ENCODE measurements at regions not wholly inside any gene's neighbourhood (a gene's known extent, or its start where the extent isn't known, plus 50 kb on each side); places are given as distances from the start of the nearest gene placed in this dataset.
A peak's percentile ranks its signal among the peaks of the same experiment; 100 is the strongest.
"Not testable (repeated sequence)": the region's sequence is repeated elsewhere in the genome, so short reads cannot be mapped to it uniquely, and the experiment has no call there.

GRCh38 chr20:55031971-55032370 is 556.6 kb downstream of the DOK5 start:
- no peak for DNase-seq

DNA sequence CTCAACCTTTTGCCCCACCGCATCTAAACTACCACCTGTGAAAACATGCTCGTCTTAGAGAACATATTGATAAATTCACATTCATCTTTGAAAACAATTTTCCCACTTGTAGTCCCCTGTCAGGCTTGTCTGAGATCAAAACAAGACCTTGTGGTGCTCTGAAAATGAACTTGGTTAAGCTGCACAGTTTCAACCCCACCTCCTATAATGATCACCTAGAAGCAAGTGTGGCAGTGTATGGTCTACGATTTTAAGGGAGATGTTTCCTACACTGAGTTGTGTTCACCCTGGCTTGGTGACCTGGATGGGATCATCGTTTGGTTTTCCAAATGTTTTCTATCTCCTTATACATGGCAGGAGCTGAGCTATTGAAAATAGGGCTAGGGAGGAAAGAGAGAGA is 539.4 kb downstream of the DOK5 start:
- DNase-seq, result no peak

GRCh38 chr20:55010761-55011160 is 535.4 kb downstream of the DOK5 start:
- no peak for DNase-seq

- DNase-seq, result peak; percentile 93
These were observed 533.7 kb downstream of the DOK5 start for GRCh38 chr20:55009066-55009465.

- peak; percentile 34 for DNase-seq
These were observed 528.7 kb downstream of the DOK5 start for GRCh38 chr20:55004044-55004443.

DNA sequence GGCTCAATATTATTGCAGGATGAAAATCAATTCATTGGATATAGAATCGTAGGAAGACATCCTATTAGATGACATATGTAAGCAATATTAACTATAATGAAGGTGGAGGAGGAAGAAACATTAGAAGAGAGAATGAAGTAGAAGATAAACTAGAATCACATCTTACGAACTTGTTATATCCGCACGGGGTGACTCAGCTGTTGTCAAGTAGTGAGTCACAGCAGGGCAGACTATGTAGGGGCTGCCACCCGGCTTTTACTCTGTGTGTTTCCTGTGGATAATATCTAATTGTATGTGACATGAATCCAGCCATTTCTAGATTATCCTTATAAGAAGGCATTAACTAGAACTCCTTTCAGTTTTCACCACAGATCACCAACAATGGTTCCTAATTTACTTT is 520.2 kb downstream of the DOK5 start:
- DNase-seq, result no peak

GRCh38 chr20:54995011-54995410 is 519.6 kb downstream of the DOK5 start:
- no peak for DNase-seq

- DNase-seq, result no peak
These were observed 509.7 kb downstream of the DOK5 start for GRCh38 chr20:54985091-54985490.

DNA sequence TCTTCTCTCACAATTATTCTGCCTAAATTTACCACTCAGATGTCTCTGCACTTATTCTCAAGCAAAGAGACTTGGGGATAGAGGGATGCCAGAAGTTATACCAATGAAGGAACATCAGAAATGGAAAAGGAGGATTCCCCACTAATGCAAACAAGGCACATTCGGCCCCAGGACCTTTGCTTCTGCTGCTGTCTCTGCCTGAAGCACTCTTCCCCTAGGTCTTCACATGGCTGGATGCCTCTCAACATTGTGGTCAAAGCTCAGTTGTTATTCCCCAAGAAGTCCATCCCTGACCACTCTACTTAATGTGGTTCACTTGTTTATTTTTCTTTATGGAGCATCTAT is 508.7 kb downstream of the DOK5 start:
- no peak for DNase-seq

GRCh38 chr20:54983394-54984103 is 508.2 kb downstream of the DOK5 start:
- DNase-seq, result not testable (repeated sequence)

GRCh38 chr20:54981175-54981574 is 505.8 kb downstream of the DOK5 start:
- DNase-seq, result no peak

GRCh38 chr20:54980103-54980960 is 504.9 kb downstream of the DOK5 start:
- DNase-seq, result peak; percentile 29

GRCh38 chr20:54950304-54950703 is 474.9 kb downstream of the DOK5 start:
- no peak for DNase-seq

DNA sequence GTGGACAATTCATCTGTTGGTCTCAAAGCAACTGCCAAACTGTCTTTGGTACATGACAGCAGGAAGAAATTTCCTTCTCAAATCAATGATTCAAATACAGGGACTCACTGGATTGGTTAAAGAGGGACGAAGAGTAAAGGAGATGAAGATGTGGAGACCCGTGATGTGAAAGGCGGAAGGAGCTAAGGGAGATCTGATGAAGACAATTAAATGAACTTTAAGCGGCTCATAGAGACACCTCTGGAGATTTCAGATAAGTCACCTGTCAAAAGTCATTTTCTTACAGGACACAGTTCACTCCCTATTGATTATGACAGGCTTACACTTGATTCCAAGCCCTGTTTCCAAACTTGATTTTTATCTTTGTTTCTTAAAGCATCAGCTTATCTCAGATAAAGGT is 466.3 kb downstream of the DOK5 start:
- DNase-seq, result no peak

GRCh38 chr20:54940522-54940921 is 465.1 kb downstream of the DOK5 start:
- DNase-seq, result no peak

DNA sequence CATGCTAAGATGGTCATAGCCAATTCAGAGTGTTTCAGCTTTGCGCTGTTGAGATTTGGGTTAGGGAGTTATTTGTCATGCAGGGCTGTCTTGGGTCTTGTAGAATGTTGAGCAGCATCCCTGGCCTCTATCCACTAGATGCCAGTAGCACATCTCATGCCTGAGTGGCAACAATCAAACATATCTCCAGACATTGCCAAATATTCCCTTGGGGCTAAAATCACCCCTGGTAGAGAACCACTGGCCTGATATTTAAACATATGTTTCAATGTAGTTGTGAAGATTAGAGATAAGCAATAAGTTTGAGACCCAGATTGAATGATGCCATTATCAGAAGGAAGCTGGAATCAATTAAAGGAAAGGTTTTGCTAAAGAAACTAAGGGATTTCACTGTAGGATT is 463.3 kb downstream of the DOK5 start:
- no peak for DNase-seq

- no peak for DNase-seq
These were observed 458.0 kb downstream of the DOK5 start for GRCh38 chr20:54933212-54933904.

DNA sequence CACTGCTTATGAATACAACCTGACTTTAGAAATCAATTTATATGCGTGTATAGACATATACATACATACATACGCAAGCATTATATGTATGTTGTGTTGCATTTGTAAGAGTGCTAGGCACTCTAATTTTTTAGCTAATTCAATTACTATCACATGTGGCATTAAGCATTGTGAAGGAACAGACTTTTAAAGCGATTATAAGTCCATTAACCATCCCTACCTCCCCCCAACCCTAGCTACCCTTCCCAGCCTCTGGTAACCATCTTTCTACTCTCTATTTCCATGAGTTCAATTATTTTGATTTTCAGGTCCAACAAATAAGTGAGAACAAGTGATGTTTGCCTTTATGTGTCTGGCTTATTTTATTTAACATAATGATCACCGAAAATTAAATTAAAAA is 453.8 kb downstream of the DOK5 start:
- no peak for DNase-seq

DNA sequence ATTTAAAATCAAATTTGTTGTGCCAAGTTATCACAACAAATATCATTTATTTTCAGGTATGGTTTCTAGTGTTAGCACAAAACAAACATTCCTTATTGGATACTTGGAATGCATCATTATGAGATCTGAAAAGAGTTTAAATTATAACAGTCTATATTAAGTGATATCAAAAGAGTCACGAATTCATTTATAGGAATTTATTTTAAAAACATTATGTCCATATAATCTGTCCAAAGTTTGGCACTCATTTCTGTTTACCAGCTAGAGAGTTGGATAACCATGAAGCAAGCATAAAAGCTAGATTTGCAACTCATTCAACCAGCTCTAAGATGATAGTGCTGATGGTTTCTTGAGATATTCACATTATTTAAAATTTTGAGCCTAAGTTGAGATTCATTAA is 453.2 kb downstream of the DOK5 start:
- DNase-seq, result no peak

- no peak for DNase-seq
These were observed 447.2 kb downstream of the DOK5 start for GRCh38 chr20:54922636-54923035.

DNA sequence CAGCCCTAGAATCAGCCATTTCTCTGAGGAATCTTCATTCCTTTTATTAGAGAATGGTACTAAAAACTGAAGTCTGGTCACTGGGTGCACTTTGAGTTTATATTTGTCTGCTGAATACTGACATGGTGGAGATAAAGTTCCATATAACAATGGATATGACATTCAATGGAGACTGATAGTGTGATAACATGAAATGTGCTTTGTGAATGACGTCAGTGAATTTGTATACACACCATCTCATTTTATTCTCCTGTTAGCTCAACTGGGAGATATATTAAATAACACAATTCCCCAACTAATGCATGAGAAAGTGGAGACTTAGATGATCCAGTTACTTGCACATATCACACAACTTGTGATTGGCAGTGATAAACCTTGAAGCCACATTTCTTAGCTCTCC is 446.7 kb downstream of the DOK5 start:
- no peak for DNase-seq

- no peak for DNase-seq
These were observed 445.1 kb downstream of the DOK5 start for GRCh38 chr20:54920491-54920890.

GRCh38 chr20:54918993-54919392 is 443.6 kb downstream of the DOK5 start:
- DNase-seq, result not testable (repeated sequence)

DNA sequence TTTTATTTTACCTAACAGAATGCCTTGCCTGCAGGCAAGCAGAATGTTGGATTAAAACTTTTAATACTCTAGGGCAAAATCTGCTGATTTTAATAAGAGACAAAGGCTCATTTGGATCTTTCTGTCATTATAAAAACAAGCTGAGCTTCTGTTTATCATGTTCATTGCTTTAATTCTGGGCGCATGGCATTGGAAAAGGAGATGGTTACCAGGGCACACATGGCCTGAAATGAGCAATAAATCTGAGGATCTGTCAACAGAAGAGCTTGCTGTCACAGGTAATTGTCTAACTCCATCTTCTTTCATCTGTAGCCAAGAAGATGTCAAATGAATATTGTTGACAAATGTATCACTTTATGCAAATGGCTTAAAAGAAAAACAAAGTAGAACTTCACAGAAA is 439.6 kb downstream of the DOK5 start:
- DNase-seq, result no peak
